T-helper 2 cell treated with Interferon-gamma antibody and Interleukin-4, amounts not matched to agents 100 ng/mL and 5 ng/mL, for 36 hours (primary cell): ENCODE measurements at regions not wholly inside any gene's neighbourhood (a gene's known extent, or its start where the extent isn't known, plus 50 kb on each side); places are given as distances from the start of the nearest gene placed in this dataset.

Experiments used
- intact Hi-C: fragments of 100-400 bp; cut with micrococcal nuclease; formaldehyde crosslinking; loops from one replicate; pipeline ENCODE4 v1.15.1; 2023

- intact Hi-C loops = loop anchor here (5.0 kb wide), 1 partner anchor 64 kb away; no protein-coding TSS in a partner anchor
Measured at GRCh38 chr1:25038699-25039098, 108.6 kb upstream of the RUNX3 start.

- intact Hi-C loops = loop anchor here (1.0 to 5.0 kb wide), 5 partner anchors 15 to 189 kb away; no protein-coding TSS in a partner anchor
Measured at GRCh38 chr1:25037174-25038074, 107.3 kb upstream of the RUNX3 start.

GRCh38 chr1:25036117-25036546 lies 106.1 kb upstream of the RUNX3 start:
- intact Hi-C loops = loop anchor here (2.0 to 5.0 kb wide), 2 partner anchors 13 to 66 kb away; no protein-coding TSS in a partner anchor

GRCh38 chr1:25035523-25036116 lies 105.5 kb upstream of the RUNX3 start:
- intact Hi-C loops = loop anchor here (2.0 to 5.0 kb wide), 2 partner anchors 13 to 67 kb away; no protein-coding TSS in a partner anchor

GRCh38 chr1:25034736-25035522 lies 104.9 kb upstream of the RUNX3 start:
- intact Hi-C loops = loop anchor here (5.0 kb wide), 1 partner anchor 67 kb away; no protein-coding TSS in a partner anchor

GRCh38 chr1:25033828-25034705 lies 104.0 kb upstream of the RUNX3 start:
- intact Hi-C loops = no loop called here

- intact Hi-C loops = no loop called here
Measured at GRCh38 chr1:25033030-25033827, 103.2 kb upstream of the RUNX3 start.

GRCh38 chr1:25031966-25032667 lies 102.0 kb upstream of the RUNX3 start:
- intact Hi-C loops = loop anchor here (1.0 kb wide), 1 partner anchor 67 kb away; no protein-coding TSS in a partner anchor

GRCh38 chr1:25031601-25031965 lies 101.5 kb upstream of the RUNX3 start:
- intact Hi-C loops = loop anchor here (1.0 kb wide), 1 partner anchor 66 kb away; no protein-coding TSS in a partner anchor

GRCh38 chr1:25030674-25031589 lies 100.9 kb upstream of the RUNX3 start:
- intact Hi-C loops = loop anchor here (1.0 kb wide), 2 partner anchors 9 to 66 kb away; no protein-coding TSS in a partner anchor

- intact Hi-C loops = loop anchor here (1.0 kb wide), 1 partner anchor 8 kb away; no protein-coding TSS in a partner anchor
Measured at GRCh38 chr1:25030012-25030411, 99.9 kb upstream of the RUNX3 start.

- intact Hi-C loops = no loop called here
Measured at GRCh38 chr1:25028907-25029599, 99.0 kb upstream of the RUNX3 start.

- intact Hi-C loops = no loop called here
Measured at GRCh38 chr1:25028587-25028906, 98.5 kb upstream of the RUNX3 start.

GRCh38 chr1:25027822-25028586 lies 97.9 kb upstream of the RUNX3 start:
- intact Hi-C loops = no loop called here

- intact Hi-C loops = no loop called here
Measured at GRCh38 chr1:25026730-25027450, 96.8 kb upstream of the RUNX3 start.

- intact Hi-C loops = no loop called here
Measured at GRCh38 chr1:25026304-25026703, 96.2 kb upstream of the RUNX3 start.
